ENCODE measurements at regions not wholly inside any gene's neighbourhood (a gene's known extent, or its start where the extent isn't known, plus 50 kb on each side); places are given as distances from the start of the nearest gene placed in this dataset.

- no peak for TF ChIP-seq CTCF (IDR thresholded peaks at IDR 0.05)
- no peak for TF ChIP-seq POLR2AphosphoS5 (IDR thresholded peaks at IDR 0.05)
Observed at GRCh38 chrX:150258463-150259430, 104.4 kb upstream of the MAMLD1 start.
